Mammary epithelial cell (primary cell): ENCODE measurements at regions not wholly inside any gene's neighbourhood (a gene's known extent, or its start where the extent isn't known, plus 50 kb on each side); places are given as distances from the start of the nearest gene placed in this dataset.

Source experiments
- EZH2 ChIP-seq: IDR thresholded peaks from 2 replicates; pipeline ENCODE4 v1.6.1; 2012; ENCODE audit warnings: low read length, inconsistent platforms, borderline replicate concordance
- TF ChIP-seq, protein P1 (sequence below), 2 donors: IDR thresholded peaks in 1 of 2; conservative IDR thresholded peaks in 1 of 2; 2 replicates each; pipeline ENCODE4 v1.5.1; 2011 to 2012; ENCODE audit warnings: inconsistent platforms in 2 of 2, low read length in 2 of 2, mild to moderate bottlenecking in 2 of 2, control low read depth in 1 of 2, low read depth in 1 of 2; ENCODE audit not compliant: insufficient read depth in 1 of 2; ENCODE audit errors: extremely low read depth in 1 of 2

DNA sequence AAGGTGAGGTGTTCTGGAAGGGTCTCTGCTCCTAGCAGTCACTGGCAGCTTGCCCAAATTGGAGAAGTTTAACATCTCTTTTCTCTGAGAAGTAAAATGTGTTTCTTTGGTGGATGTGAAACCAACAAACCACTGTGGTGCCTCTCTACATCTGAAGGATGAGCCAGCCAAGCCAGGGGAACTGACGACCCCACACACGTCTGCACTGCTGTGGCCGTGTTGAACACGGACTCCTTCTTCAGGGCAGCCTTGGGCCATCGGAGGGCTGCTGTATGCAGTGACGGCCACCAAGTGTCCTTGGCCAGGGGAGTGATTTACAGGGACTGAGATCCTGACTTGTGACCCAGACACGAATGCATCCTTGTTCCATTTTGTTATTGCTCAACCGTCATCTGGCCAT, 207.8 kb downstream of the ACKR3 start:
- TF ChIP-seq, protein P1, sequence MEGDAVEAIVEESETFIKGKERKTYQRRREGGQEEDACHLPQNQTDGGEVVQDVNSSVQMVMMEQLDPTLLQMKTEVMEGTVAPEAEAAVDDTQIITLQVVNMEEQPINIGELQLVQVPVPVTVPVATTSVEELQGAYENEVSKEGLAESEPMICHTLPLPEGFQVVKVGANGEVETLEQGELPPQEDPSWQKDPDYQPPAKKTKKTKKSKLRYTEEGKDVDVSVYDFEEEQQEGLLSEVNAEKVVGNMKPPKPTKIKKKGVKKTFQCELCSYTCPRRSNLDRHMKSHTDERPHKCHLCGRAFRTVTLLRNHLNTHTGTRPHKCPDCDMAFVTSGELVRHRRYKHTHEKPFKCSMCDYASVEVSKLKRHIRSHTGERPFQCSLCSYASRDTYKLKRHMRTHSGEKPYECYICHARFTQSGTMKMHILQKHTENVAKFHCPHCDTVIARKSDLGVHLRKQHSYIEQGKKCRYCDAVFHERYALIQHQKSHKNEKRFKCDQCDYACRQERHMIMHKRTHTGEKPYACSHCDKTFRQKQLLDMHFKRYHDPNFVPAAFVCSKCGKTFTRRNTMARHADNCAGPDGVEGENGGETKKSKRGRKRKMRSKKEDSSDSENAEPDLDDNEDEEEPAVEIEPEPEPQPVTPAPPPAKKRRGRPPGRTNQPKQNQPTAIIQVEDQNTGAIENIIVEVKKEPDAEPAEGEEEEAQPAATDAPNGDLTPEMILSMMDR (conservative IDR thresholded peaks at IDR 0.05 in 1 of 2, IDR thresholded peaks at IDR 0.05 in 1 of 2; ENCODE audit: extremely low read depth in 1 of 2, insufficient read depth in 1 of 2, low read depth in 1 of 2, low read length in 2 of 2): no peak
- no peak for TF ChIP-seq EZH2
